GM21515 (cell line): ENCODE measurements at regions not wholly inside any gene's neighbourhood (a gene's known extent, or its start where the extent isn't known, plus 50 kb on each side); places are given as distances from the start of the nearest gene placed in this dataset.

Experiments used
- ATAC-seq: cut with Tn5 transposase; IDR thresholded peaks from one replicate; pipeline ENCODE4 v1.9.1; 2021; ENCODE audit not compliant: unreplicated experiment

DNA sequence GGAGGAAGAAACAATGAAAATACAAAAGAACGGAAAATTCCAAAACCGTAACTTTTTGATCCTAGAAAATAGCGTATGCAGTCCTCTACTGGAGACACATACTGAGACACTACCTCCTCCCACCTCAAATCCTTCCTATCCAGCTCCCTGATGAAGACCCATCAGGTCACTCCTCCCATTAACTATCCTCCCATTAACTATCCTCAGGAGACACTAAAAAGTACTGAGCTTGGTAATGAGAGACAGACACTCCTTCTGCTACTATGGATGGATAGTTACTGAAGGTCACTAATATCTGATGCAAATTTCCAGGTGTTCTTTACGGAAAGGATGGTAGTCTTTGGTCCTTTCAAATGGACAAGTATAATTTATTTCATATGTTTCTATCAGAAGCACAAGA lies 237.5 kb upstream of the BLID start:
- no peak for ATAC-seq

DNA sequence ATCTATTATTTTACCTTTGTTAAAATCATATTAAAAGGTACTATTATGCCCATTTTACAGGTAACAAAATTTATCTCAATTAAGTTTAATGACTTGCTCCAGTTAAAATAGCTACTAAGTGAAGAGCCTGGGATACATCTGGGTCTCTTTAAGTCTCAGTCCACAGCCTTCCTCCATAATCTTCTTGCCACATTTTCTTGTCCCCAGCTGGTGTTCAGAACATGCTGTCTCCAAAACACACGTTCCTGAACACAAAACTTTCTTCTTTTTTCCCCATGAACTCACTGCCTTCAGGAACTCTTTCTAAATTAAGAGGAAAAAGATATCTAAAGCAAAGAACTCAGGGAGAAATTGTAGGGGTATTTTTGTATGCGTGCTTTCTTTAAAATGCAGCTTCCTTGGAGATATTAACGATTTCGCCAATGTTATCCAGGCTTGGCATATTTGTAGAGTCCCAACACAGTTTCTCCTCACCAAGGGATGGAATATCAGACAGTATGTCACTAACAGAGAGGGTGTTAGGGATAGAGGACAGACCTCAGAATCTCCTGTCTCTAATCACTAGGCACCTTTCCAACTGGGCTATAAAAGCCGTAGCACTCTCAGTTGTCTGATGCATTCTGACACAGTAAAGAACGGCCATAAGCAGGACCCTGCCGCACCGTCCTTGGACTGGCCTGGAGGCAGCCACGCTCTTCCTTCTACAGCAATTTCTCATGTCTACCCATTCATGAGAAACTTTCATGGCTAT lies 232.8 kb upstream of the BLID start:
- no peak for ATAC-seq

DNA sequence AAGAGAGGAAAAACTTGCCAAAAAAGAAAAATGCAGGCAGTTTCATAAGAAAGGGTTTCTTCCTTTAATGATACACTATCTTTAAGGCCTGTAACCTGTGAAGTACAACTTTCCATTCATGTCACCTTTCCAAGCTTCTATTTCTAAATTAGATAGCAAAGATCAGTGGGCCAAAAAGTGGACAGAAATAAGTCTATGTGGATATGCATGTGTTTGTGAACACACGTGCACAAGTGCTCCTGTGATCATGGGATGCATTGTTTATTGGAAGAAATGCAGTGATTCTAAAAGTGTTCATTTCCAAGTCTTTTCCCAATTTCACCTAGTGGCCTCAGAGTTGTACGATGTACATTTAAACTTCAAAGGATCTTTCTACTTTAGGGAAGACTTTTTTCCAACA lies 230.0 kb upstream of the BLID start:
- ATAC-seq = no peak

DNA sequence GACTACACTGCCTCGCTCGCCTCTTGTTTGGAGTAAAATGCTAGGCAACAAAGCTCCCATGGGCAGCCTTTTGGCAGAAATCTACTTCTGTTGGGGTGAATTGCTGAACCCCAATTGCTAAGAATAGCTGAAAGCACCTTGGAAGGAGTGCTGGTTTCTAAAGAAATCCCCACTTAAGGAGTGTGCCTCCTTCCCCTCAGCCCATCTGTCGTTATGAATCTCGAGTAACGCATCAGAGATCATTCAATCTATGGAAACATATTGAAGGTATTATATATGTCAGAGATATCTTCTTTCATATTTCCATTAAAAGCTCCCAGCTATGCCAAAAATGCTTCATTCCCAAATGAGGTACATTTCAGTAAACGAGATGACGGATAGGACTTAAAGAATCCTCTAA lies 229.6 kb upstream of the BLID start:
- ATAC-seq = no peak

DNA sequence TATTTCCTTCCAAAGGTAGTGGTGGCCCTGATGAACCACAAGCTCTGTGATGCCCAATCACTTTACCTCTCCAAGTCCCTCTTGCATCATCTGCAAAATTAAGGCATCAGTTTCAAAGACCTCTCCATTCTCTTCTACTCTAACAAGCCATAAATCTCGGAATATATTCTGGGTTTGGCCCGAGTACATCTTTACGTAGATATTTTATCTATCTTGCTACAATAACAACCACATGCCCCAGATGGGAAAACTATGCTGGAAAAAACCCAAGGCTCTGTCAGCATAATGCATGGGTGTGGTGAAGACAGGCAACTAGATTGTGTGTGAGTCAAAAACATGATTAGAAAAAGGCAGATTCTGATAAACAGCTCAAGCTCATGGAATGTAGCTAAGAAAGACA lies 228.2 kb upstream of the BLID start:
- ATAC-seq = no peak

DNA sequence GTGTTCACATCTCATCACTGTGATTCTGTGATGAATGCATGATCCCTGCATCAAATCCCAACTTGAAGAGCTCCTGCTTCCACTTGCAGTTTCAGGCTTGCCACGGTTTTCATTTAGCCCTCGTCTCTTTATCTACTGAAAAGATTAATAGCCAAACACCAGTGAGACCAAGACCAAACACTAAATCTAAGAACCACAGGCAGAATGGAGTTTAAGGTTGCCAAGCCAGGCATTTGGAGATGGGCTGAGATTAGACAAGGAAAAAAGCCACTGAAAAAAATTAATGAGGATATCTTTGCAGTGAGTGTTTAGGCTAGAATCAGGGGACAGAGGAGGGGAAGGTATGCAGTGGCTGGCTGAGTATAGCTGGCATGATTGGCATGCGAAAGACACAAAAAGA lies 227.2 kb upstream of the BLID start:
- ATAC-seq = no peak

DNA sequence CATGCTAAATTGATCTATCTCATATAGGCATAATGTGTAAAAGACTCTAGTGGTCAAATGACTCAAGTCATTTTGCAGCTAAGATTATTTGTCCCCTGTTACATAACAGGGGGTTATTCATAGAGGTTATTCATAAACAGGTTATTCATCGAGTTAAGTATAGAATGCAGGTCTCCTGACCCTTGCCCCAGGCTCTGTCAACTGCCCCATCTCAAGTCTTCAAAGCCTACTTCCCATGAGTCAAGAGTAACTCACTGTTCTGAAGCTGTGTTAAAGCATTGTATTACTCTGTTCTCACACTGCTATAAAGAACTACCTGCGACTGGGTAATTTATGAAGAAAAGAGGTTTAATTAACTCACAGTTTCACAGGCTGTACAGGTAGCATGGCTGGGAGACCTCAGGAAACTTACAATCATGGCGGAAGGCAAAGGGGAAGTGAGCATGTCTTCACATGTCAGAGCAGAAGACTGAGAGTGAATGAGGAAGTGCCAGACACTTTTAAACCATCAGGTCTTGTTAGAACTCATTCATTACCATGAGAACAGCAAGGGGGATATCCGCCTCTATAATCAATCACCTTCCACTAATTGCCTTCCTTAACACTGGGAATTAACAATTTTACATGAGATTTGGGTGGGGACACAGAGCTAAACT lies 226.2 kb upstream of the BLID start:
- no peak for ATAC-seq

DNA sequence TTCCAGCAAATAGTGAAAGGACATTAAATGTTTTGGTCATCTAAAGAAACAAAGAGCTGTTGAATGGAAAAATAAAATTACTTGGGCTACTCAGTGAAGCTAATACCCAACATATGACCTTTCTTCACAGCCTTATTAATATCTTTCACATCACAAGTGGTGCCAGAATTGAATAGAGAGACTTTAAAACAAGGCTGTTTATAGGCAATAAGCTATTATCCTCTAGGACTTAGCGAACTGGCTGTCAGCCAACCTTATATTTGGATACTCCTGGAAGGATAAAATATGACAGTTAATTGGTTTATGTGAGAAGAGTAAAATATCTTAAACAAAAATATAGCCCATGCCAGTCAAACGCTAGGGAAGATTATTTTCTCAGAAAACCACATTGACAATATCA lies 225.5 kb upstream of the BLID start:
- no peak for ATAC-seq

DNA sequence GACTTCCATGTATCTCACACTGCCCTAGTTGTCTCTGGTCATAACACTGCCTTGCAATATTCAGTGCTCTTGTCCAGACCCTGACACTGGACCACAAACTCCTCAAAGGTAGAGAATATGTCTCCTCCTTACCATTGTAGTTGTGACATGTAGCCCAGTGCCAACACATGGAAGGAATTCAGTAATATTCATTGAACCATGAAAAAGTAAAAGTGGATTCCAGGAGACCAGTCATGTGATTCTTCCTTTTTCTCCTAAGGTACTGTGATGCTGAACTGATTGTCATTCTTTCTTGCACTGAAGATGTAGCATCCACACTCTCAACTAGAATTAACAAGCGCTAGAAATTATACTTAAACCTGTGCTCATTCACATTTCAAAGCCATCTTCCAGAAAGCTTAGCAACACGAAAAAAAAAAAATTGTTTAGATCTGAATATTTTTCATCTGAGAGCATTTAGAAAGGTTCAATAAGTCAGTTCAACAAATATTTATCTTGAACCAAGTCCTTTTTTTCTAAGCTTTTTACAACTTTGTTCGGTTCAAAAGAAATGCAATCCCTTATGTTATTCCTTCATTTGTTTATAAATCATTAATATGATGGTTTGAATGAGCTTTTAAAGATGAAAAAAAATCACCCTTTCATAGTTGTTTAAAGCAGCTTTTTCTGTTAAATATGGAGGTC lies 224.7 kb upstream of the BLID start:
- no peak for ATAC-seq

DNA sequence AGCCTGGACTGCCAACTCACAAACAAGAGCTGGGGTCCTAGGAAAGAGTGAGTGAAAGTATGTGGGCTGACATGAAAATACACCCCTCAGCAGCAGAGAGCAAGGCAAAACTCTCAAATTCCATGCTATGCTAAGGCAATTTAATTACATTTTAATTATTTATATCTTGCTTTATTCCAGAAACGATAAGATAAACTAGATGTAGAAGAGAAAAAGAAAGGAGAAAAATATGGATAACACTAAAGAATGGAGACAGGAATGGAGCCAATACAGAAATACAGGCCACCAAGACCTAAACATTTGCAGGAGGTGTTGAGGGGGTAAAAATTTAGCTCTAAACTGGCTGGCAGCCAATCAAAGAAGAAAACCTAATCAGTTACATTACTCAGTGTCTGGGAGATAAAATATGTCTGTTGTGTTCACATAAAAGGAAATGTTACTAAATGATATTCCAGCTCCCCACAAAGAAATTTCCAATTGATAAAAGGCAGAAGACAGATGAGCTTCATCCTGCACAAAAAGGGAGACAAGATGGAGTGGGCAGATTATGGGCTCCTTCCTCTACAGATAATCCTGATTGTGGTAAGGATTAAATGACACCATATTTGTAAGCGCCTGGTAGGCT lies 223.5 kb upstream of the BLID start:
- no peak for ATAC-seq

DNA sequence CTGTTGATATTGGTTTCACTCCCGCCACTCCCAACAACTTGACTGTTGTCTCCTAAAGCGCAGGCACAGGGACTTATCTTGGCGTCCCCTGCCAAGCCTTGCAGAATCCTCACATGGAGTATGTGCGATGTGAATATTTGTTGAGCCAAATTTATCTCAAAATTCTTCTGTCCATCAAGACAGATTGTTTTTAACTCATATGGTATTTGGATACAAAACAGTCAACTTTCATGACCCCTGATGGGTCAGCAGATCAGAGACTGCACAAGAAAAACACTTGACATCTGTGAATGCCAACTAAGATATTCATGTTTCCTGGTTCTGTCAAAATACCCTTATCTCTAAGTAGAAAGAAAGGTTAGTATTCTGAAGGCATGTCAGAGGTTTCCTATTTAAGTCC lies 221.7 kb upstream of the BLID start:
- ATAC-seq = no peak

DNA sequence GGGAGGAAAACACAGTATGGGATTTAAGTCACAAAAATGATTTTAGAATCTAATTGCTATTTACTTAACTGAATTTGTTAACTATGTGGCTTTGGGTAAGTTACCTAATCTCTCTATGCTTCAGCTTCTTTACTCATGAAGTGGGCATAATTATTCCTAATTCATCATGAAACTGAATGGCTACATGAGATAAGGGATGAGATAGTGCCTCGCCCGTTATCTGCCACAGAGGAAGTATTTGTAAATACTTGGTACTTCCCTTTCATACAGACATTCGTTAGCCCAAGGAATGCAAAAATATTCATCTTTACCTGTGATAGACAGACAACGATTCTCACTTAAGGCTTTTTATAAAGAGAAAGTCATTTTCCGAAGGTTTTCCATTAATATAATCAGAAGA lies 221.2 kb upstream of the BLID start:
- no peak for ATAC-seq

DNA sequence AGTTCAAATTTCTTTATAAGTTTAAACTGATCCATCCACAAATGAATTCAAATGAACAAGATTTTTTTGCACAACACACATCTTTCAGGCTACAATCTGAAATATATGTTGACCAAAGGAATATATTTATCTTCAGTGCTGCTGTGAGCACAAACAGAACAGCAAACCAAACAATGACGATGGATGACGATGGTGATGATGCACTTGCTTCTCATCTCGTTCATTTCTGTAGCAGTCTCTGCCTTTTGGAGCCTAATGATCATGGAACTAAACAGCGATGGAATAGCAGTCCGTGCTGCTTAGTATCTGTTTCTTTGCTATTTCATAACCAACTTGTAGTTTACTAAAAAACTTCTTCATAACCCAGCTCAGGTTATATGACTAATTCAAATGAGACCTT lies 220.7 kb upstream of the BLID start:
- no peak for ATAC-seq

DNA sequence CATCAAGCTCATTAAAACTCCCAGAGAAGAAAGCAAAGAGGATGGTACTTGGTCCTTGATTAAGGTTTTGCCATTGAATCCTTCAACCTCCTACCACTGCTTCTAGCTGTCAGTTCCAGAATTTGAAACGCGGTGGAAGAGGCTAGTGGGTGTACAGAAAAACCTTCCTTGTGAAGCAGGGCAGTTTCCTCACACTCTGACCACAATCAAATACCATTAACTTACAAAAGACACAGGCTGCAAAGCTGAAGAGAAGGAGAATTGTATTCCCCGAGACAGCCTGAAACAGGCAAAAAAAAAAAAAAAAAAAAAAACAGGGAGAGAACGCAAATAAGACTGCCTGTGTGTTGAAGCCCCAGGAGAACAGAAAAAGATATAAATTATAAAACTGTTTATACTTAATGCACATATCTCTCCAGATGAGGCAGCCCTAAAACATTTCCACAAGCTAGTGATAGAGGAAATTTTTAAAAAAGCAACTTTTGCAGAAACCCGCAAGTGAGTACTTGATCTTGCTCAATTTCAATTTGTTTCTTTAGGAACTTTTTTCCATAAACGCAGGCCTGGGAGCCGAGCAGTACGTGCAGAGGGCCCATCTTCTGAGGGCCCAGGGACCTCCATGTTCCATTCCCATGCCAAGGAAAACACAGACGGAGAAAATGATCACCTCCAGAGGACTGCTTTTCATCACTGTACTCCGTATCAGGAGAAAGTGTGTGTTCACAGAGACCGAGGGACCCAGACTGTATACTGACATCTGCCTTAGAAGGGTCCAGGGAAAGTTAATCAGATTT lies 218.7 kb upstream of the BLID start:
- ATAC-seq = no peak

DNA sequence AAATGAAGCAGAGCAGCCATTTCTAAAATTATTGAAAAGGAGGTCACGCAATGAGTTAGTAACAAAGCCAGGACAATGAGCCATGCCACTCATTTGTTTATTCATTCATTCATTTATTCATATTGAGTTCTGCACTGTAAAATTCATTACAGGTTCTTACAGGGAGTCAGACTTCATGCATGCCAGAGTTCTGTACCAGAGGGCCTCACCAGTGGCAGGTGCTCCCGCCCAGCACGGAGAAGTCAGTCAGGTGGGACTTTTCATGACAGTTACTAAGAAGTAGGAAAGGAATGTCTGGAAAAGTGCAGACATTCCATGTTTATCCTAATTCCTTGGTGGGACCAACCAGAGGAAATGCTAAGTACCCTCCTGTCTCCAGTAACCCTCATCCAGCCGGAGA lies 217.5 kb upstream of the BLID start:
- no peak for ATAC-seq

DNA sequence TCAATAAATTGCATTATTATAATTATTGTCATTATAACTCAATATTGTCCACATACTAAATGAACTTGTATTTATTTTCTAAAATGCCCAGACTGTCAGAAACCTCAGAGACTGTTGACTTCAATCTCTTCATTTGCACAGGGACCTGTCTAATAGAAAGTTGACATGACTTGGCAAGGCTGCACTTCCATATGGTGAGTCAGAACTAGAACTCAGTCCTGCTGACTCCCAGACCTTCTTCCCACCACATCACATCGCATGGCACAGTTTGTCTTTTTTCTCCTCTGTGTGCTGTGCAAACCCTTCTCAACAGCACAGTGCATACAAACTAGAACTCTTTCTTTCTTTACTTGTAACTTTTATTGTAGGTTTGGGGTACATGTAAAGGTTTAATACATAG lies 215.1 kb upstream of the BLID start:
- no peak for ATAC-seq

DNA sequence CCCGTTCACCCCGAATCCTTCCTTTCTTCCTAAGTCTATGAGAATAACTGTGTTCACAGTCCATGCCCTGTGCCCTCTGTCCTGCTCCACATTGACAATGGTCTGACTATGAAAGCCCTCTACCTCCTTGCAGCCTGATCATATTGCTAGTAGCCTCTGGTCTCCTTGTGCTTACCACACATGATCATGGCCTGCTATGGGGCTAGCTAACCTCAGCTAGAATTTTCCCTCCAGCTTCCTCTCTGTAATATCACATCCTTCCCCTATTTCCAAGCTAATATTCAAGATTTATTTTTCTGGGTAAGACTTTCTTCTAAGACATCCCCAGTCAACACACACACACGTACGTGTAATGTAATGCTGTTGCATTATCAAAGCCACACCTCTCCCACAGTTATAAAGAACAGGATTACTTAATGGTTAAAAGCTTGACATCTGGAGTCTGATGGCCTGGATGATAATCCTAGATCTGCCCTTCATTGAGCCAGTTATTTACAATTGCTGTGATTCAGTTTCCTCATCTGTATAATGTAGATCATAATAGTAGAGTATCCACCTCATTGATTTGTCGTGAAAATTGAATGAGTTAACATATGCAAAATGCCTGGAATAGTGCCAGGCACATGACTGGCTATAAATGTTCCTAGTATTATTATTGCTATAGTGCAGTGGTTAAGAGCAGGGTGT lies 214.4 kb upstream of the BLID start:
- ATAC-seq = no peak

DNA sequence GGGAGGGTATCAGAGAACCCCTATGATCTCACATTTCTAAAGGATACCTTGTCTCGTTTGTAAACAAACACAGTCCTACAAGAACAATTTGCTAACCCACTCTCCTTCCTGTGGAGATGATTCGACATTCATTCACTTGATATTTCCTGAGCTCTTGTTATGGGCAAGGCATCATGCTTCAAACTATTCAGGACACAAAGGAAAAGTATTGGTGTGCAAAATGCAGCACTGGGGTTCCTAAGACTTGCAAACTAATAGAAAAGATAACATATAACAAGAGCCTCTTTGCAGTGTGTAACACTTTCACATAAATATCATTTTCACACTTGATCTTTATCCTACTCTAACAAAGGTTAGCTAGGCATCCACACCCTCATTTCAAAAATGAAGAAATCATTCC lies 211.5 kb upstream of the BLID start:
- ATAC-seq = no peak

DNA sequence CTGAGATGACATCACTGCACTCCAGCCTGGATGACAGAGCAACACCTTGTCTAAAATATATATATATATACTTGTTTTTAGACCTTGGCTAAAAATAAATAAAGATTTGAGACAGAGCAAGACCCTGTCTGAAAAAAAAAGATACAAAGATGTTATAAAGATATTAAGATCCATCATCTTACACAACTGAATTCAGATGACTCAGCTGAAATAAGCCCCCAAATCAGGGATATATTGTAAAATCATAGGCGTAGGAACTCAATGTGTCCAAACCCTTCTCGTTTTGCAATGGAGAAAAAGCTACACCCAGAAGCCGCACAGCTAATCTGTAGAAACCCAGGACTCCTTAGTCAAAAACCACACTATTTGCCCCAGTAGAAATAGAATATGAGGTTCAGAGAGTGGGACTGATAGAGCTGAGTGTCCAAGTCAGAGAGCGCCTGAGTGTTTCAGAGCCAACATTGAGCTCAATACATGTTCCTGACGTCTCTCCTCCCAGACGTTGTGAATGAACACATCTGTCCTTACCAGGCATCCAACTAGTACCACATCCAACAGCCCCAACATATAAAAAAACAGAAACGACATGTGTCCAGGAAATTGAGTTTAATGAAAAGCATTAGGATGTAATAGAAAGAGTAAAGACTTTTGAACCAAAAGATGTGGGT lies 207.9 kb upstream of the BLID start:
- ATAC-seq = no peak

DNA sequence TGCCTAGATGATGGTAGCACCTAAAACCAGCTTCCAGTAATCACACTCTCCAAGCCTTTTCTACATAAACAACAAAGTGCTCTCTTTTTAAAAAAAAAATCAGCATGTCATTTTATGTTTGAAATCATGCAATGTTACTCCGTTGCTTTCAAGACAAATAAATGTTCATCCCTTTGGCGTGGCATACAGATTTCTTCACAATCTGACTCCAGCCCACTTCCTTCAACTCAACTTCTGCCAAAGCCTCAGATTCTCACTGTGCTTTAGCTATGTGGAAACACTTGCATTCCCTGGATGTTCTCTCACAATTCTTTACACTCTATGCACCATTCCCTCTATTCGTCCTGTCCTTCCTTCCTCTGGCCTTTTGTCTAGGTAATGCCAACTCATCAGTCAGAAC lies 206.3 kb upstream of the BLID start:
- ATAC-seq = no peak
